SK-N-SH (cell line): ENCODE measurements at regions not wholly inside any gene's neighbourhood (a gene's known extent, or its start where the extent isn't known, plus 50 kb on each side); places are given as distances from the start of the nearest gene placed in this dataset.
A peak's percentile ranks its signal among the peaks of the same experiment; 100 is the strongest.

Source experiments
- CTCF ChIA-PET: fragments of 300-600, 350-600 bp; formaldehyde crosslinking; extraction: SDS; loops from one replicate; lab custom pipeline; 2021; lab: Yijun Ruan, JAX
- POLR2A ChIA-PET: fragments of 350-600 bp; sonication (Branson Sonifier 250); formaldehyde crosslinking; extraction: SDS; loops from one replicate; lab custom pipeline; 2020; ENCODE audit warnings: antibody characterized with exemption, inconsistent platforms; lab: Yijun Ruan, JAX
- DNase-seq: peaks from one replicate; pipeline ENCODE4 v3.0.0; 2012
- H2AFZ ChIP-seq: fragments of 200-600 bp; sonication (generic); 2 replicates; pipeline ENCODE4 v1.8.1; 2016; ENCODE audit warnings: antibody characterized with exemption, mild to moderate bottlenecking, low read depth
- H3F3A ChIP-seq: fragments of 200-600 bp; sonication (generic); replicated peaks from 2 replicates; pipeline ENCODE3; 2016; ENCODE audit warnings: antibody characterized with exemption, mild to moderate bottlenecking; ENCODE audit not compliant: insufficient read depth
- H3K27ac ChIP-seq, 2 experiments: fragments of 200-500 bp in 1 of 2; fragments of 200-600 bp in 1 of 2; sonication (Bioruptor generic) in 1 of 2; sonication (generic), shearing (Covaris generic) in 1 of 2; 2 replicates each; pipeline versions ENCODE4 v1.5.1 to v1.6.1; 2014 to 2016; ENCODE audit warnings: low read depth in 2 of 2, inconsistent platforms in 1 of 2, low read length in 1 of 2, mild to moderate bottlenecking in 1 of 2, mixed read lengths in 1 of 2
- H3K27me3 ChIP-seq: fragments of 200-600 bp; sonication (generic), shearing (Covaris generic); 2 replicates; pipeline ENCODE4 v1.6.1; 2016; ENCODE audit warnings: mixed run types; ENCODE audit not compliant: insufficient read depth
- H3K36me3 ChIP-seq, 2 experiments: fragments of 200-500 bp in 1 of 2; fragments of 200-600 bp in 1 of 2; sonication (Bioruptor generic) in 1 of 2; sonication (generic) in 1 of 2; replicated peaks in 1 of 2; 2 replicates each; pipeline versions ENCODE3 to v1.5.1; 2014 to 2016; ENCODE audit warnings: low read length in 1 of 2, mild to moderate bottlenecking in 1 of 2; ENCODE audit not compliant: insufficient read depth in 2 of 2, control insufficient read depth in 1 of 2
- H3K4me1 ChIP-seq, 2 experiments: fragments of 200-500 bp in 1 of 2; fragments of 200-600 bp in 1 of 2; sonication (Bioruptor generic) in 1 of 2; sonication (generic), shearing (Covaris generic) in 1 of 2; 2 replicates each; pipeline versions ENCODE4 v1.5.1 to v1.6.1; 2014 to 2016; ENCODE audit warnings: low read depth in 1 of 2, low read length in 1 of 2, mixed run types in 1 of 2; ENCODE audit not compliant: insufficient read depth in 2 of 2, control insufficient read depth in 1 of 2
- H3K4me2 ChIP-seq: fragments of 200-600 bp; sonication (generic), shearing (Covaris generic); 2 replicates; pipeline ENCODE4 v1.6.1; 2017; ENCODE audit warnings: mixed run types
- H3K4me3 ChIP-seq, 2 experiments: fragments of 200-500 bp in 1 of 2; fragments of 200-600 bp in 1 of 2; sonication (Bioruptor generic) in 1 of 2; sonication (generic), shearing (Covaris generic) in 1 of 2; 2 replicates each; pipeline versions ENCODE4 v1.5.1 to v1.8.1; 2014 to 2016; ENCODE audit warnings: low read depth in 2 of 2, inconsistent platforms in 1 of 2, low read length in 1 of 2, mild to moderate bottlenecking in 1 of 2, mixed read lengths in 1 of 2, moderate library complexity in 1 of 2
- H3K79me2 ChIP-seq: fragments of 200-600 bp; sonication (generic); 2 replicates; pipeline ENCODE4 v1.8.1; 2017; ENCODE audit warnings: mild to moderate bottlenecking; ENCODE audit not compliant: insufficient read depth
- H3K9ac ChIP-seq: fragments of 200-600 bp; sonication (generic); 2 replicates; pipeline ENCODE4 v1.6.1; 2017; ENCODE audit warnings: mixed run types
- H3K9me2 ChIP-seq: fragments of 200-600 bp; sonication (generic); 2 replicates; pipeline ENCODE4 v1.6.1; 2017; ENCODE audit warnings: mixed run types
- H3K9me3 ChIP-seq: fragments of 200-600 bp; sonication (generic); 2 replicates; pipeline ENCODE4 v1.6.1; 2017; ENCODE audit warnings: mixed run types, mild to moderate bottlenecking, moderate library complexity
- H4K20me1 ChIP-seq: fragments of 200-600 bp; sonication (generic); 2 replicates; pipeline ENCODE4 v1.6.1; 2017; ENCODE audit warnings: mild to moderate bottlenecking, mixed run types; ENCODE audit not compliant: insufficient read depth
- EP300 ChIP-seq, 2 experiments: IDR thresholded peaks; 2 replicates each; pipeline versions ENCODE4 v1.4.0 to v1.6.1; 2012; ENCODE audit warnings: borderline replicate concordance in 1 of 2, low read depth in 1 of 2, low read length in 1 of 2
- FOSL2 ChIP-seq: IDR thresholded peaks from 2 replicates; pipeline ENCODE4 v1.4.0; 2012; ENCODE audit warnings: low read depth, mild to moderate bottlenecking, moderate library complexity, borderline replicate concordance
- GATA2 ChIP-seq: sonication (generic); formaldehyde crosslinking; IDR thresholded peaks from 2 replicates; pipeline ENCODE4 v1.5.0; 2020; ENCODE audit warnings: mild to moderate bottlenecking, missing genetic modification reagents
- NRF1 ChIP-seq: IDR thresholded peaks from 2 replicates; pipeline ENCODE4 v1.6.1; 2012; ENCODE audit warnings: low read depth, mild to moderate bottlenecking, low read length
- POLR2AphosphoS5 ChIP-seq: IDR thresholded peaks from 2 replicates; pipeline ENCODE4 v1.6.1; 2012; ENCODE audit warnings: low read depth, low read length
- RXRA ChIP-seq: IDR thresholded peaks from 2 replicates; pipeline ENCODE4 v1.4.0; 2012; ENCODE audit warnings: low read depth, mild to moderate bottlenecking, borderline replicate concordance
- SMC3 ChIP-seq: IDR thresholded peaks from 2 replicates; pipeline ENCODE4 v1.6.1; 2012; ENCODE audit warnings: low read depth, low read length, improper control_type of control experiment
- TAF1 ChIP-seq: IDR thresholded peaks from 2 replicates; pipeline ENCODE4 v1.6.1; 2012; ENCODE audit warnings: low read depth, mild to moderate bottlenecking, low read length, moderate library complexity, borderline replicate concordance
- TEAD4 ChIP-seq: IDR thresholded peaks from 2 replicates; pipeline ENCODE4 v1.4.0; 2012; ENCODE audit warnings: mild to moderate bottlenecking, borderline replicate concordance; ENCODE audit not compliant: insufficient read depth
- ZBTB33 ChIP-seq: IDR thresholded peaks from 2 replicates; pipeline ENCODE4 v1.4.0; 2012; ENCODE audit warnings: low read depth, borderline replicate concordance
- WGBS: methylation state at CpG from one replicate; pipeline ENCODE4 v1.1.6; 2017; ENCODE audit warnings: low lambda C conversion rate; 5-methylcytosine and 5-hydroxymethylcytosine counted together

GRCh38 chr5:5613261-5613990, 190.9 kb downstream of the ICE1 start:
- Histone ChIP-seq H3K9me2 (no peaks in the 10 kb centered on the region), H3K9me3 (no peaks in the 10 kb centered on the region), H3K4me3 (no peak overlapping the region; a peak in 1 of 4 replicates), H3K4me1 (peaks cover 0 to 21% of the 10 kb centered on the region in 2 experiments; a peak in 2 of 4 replicates), H3K9ac (no peak overlapping the region), H3K27me3 (no peaks in the 10 kb centered on the region), H2AFZ (no peak overlapping the region), H3K79me2 (no peaks in the 10 kb centered on the region), H3K4me2 (no peak overlapping the region), H3F3A (no peaks in the 10 kb centered on the region), H3K36me3 (no peaks in the 10 kb centered on the region), H4K20me1 (no peaks in the 10 kb centered on the region), H3K27ac (peak overlapping the region in 1 of 2 experiments; percentile 100; a peak in 2 of 4 replicates)
- TF ChIP-seq GATA2 (no peak), TAF1 (no peak), RXRA (no peak), TEAD4 (no peak), ZBTB33 (no peak), SMC3 (no peak)
- POLR2A ChIA-PET = no interaction called here
- 34% methylated on average over 5 of the region's 6 CpGs for WGBS
- DNase-seq = no peak
- CTCF ChIA-PET = interaction anchor here (1.2 to 6.0 kb wide), 3 partner anchors 16 to 116 kb away, joined by 3 to 30 read pairs (median 3); no protein-coding TSS in a partner anchor

- no peaks in the 10 kb centered on the region for H3K9me3 ChIP-seq
- CTCF ChIA-PET = interaction anchor here (0.7 to 1.5 kb wide), 2 partner anchors 115 to 655 kb away, joined by 3 to 4 read pairs; no protein-coding TSS in a partner anchor
- H3K4me2 ChIP-seq = no peak overlapping the region
- no peaks in the 10 kb centered on the region for H3K9me2 ChIP-seq
- H3F3A ChIP-seq = no peaks in the 10 kb centered on the region
- no peaks in the 10 kb centered on the region for H4K20me1 ChIP-seq
- TF ChIP-seq POLR2AphosphoS5 (no peak), NRF1 (no peak), EP300 (IDR thresholded peaks at IDR 0.05; ENCODE audit: borderline replicate concordance in 1 of 2, low read depth in 1 of 2, low read length in 1 of 2) (no peak), TEAD4 (no peak), FOSL2 (no peak)
- no peak overlapping the region; a peak in 1 of 4 replicates for H3K27ac ChIP-seq
- H3K4me1 ChIP-seq = peaks cover 0 to 12% of the 10 kb centered on the region in 2 experiments; a peak in 2 of 4 replicates
- no peaks in the 10 kb centered on the region for H3K36me3 ChIP-seq
- no peak overlapping the region for H3K9ac ChIP-seq
- POLR2A ChIA-PET = no interaction called here
- H3K79me2 ChIP-seq = no peaks in the 10 kb centered on the region
- WGBS = 56% methylated on average over 2 of the region's 2 CpGs
- no peak overlapping the region; a peak in 1 of 4 replicates for H3K4me3 ChIP-seq
- no peak for DNase-seq
- H2AFZ ChIP-seq = no peak overlapping the region
- no peaks in the 10 kb centered on the region for H3K27me3 ChIP-seq
Observed at GRCh38 chr5:5612096-5612495, 189.6 kb downstream of the ICE1 start.
